Suprapubic skin (tissue), 3 donors: ENCODE measurements at regions not wholly inside any gene's neighbourhood (a gene's known extent, or its start where the extent isn't known, plus 50 kb on each side); places are given as distances from the start of the nearest gene placed in this dataset.

Experiments
- POLR2A ChIP-seq, 2 donors: fragments of 450-650 bp; IDR thresholded peaks; one replicate each; pipeline ENCODE4 v1.6.1; 2017; ENCODE audit warnings: antibody characterized with exemption in 2 of 2, mild to moderate bottlenecking in 2 of 2, moderate library complexity in 2 of 2
- TF ChIP-seq, protein P1 (sequence below), 2 donors: fragments of 200-600 bp in 1 of 2; fragments of 450-650 bp in 1 of 2; sonication (generic) in 1 of 2; IDR thresholded peaks; one replicate each; pipeline ENCODE4 v1.5.1; 2016 to 2019; ENCODE audit warnings: antibody characterized with exemption in 2 of 2, mild to moderate bottlenecking in 1 of 2, moderate library complexity in 1 of 2

DNA sequence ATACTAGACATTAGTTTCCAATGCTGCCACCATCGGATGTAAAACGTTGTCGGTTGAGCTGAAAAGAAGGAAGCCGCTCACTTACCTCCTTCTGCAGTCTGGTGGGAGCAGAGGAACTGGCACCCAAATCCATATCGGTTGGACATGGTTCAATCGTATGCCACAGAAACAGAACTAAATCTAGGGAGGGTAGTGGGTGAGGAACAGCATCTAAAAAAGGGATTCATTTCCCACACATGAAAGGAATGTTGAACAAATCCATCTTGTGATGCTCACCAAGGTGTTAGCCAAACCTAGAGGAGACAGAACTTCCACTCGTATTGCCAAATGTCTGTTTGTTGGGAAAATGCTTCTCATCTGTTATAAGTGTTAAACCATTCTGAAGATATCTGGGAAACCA lies 532.7 kb downstream of the NLGN4X start:
- no peak for TF ChIP-seq POLR2A (IDR thresholded peaks at IDR 0.05)
- TF ChIP-seq, protein P1, sequence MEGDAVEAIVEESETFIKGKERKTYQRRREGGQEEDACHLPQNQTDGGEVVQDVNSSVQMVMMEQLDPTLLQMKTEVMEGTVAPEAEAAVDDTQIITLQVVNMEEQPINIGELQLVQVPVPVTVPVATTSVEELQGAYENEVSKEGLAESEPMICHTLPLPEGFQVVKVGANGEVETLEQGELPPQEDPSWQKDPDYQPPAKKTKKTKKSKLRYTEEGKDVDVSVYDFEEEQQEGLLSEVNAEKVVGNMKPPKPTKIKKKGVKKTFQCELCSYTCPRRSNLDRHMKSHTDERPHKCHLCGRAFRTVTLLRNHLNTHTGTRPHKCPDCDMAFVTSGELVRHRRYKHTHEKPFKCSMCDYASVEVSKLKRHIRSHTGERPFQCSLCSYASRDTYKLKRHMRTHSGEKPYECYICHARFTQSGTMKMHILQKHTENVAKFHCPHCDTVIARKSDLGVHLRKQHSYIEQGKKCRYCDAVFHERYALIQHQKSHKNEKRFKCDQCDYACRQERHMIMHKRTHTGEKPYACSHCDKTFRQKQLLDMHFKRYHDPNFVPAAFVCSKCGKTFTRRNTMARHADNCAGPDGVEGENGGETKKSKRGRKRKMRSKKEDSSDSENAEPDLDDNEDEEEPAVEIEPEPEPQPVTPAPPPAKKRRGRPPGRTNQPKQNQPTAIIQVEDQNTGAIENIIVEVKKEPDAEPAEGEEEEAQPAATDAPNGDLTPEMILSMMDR (IDR thresholded peaks at IDR 0.05): no peak
